Heart left ventricle (tissue), 16 donors: ENCODE measurements at regions not wholly inside any gene's neighbourhood (a gene's known extent, or its start where the extent isn't known, plus 50 kb on each side); places are given as distances from the start of the nearest gene placed in this dataset.

Experiments
- ATAC-seq, 4 donors: fragments of 200-7000 bp; cut with Tn5 transposase; one replicate each; pipeline ENCODE4 v1.9.1; 2020 to 2022; ENCODE audit warnings: moderate library complexity in 4 of 4, mild to moderate bottlenecking in 3 of 4, moderate number of reproducible peaks in 1 of 4
- DNase-seq, 5 donors: peaks; one replicate each; pipeline ENCODE4 v3.0.0-alpha.2; 2020
- H3K27ac ChIP-seq, 12 donors: fragments of 200-600 bp; sonication (generic) in 4 of 12; one replicate each; pipeline versions ENCODE4 v1.5.0 to v1.8.0; 2016 to 2022; ENCODE audit warnings: mild to moderate bottlenecking in 2 of 12
- H3K27me3 ChIP-seq, 9 donors: fragments of 200-600 bp; sonication (generic) in 2 of 9; one replicate each; pipeline versions ENCODE4 v1.5.1 to v1.8.0; 2016 to 2022; ENCODE audit warnings: mild to moderate bottlenecking in 3 of 9
- H3K36me3 ChIP-seq, 9 donors: fragments of 200-600 bp; sonication (generic) in 2 of 9; one replicate each; pipeline versions ENCODE4 v1.5.0 to v1.8.0; 2018 to 2022; ENCODE audit warnings: mild to moderate bottlenecking in 2 of 9
- H3K4me1 ChIP-seq, 12 donors: fragments of 200-600 bp; sonication (generic) in 4 of 12; one replicate each; pipeline versions ENCODE4 v1.5.0 to v1.8.0; 2016 to 2022; ENCODE audit warnings: mild to moderate bottlenecking in 3 of 12
- H3K4me3 ChIP-seq, 12 donors: fragments of 200-600 bp; sonication (generic) in 4 of 12; one replicate each; pipeline versions ENCODE4 v1.5.0 to v1.8.0; 2017 to 2022; ENCODE audit warnings: mild to moderate bottlenecking in 9 of 12, moderate library complexity in 4 of 12
- H3K9me3 ChIP-seq, 12 donors: fragments of 200-600 bp; sonication (generic) in 4 of 12; one replicate each; pipeline versions ENCODE4 v1.5.0 to v1.8.0; 2016 to 2022; ENCODE audit warnings: mild to moderate bottlenecking in 1 of 12
- POLR2A ChIP-seq, 2 donors: fragments of 450-650 bp; IDR thresholded peaks; one replicate each; pipeline ENCODE4 v1.6.1; 2017; ENCODE audit warnings: antibody characterized with exemption in 2 of 2, mild to moderate bottlenecking in 2 of 2, moderate library complexity in 2 of 2
- WGBS, 4 donors: extraction: QIAGEN DNeasy Blood & Tissue Kit in 2 of 4; methylation state at CpG; one replicate each; pipeline versions ENCODE4 v1.1.5 to v1.1.7; 2013 to 2018; 5-methylcytosine and 5-hydroxymethylcytosine counted together
- intact Hi-C, 10 donors: fragments of 100-400 bp; cut with DNase I; formaldehyde crosslinking; loops; one replicate each; pipeline versions ENCODE4 v1.11.1 to v1.14.2; 2022
- TF ChIP-seq, protein P1 (sequence below), 12 donors: fragments of 200-600 bp; sonication (generic) in 4 of 12; IDR thresholded peaks; one replicate each; pipeline versions ENCODE4 v1.5.0 to v1.8.0; 2018 to 2022; ENCODE audit warnings: antibody characterized with exemption in 12 of 12, mild to moderate bottlenecking in 5 of 12
- donor health status: ischemic (EF 13 %, LVEDD 7.1; RV severe dilation, severe dysfunction).
- donor health status: healthy with polysubstance abuse.
- donor health status: DM: no; HTN: yes; CAD: no.
- donor health status: DM: no; HTN: no; CAD: no.
- donor health status: ischemic (EF 25% LVEDD 6.9; RV normal size, moderate dysfunction).
- donor health status: ischemic (EF 25% LVEDD 5.7; RV mildly dilated, moderate dysfunction).
- donor health status: healthy.
- donor health status: DM: yes; HTN: yes; CAD: no.
- donor health status: ischemic (EF 35%, LVEDD 5.7; RV mildly dilated, moderate dysfunction).
- donor health status: nonischemic (EF 11% LVEDD 7.7; RV severe dilation, severe dysfunction).
- donor health status: DM: yes; HTN: yes; CAD: no.
- donor health status: PGD.
- donor health status: ischemic (EF 29% LVEDD 5.4; RV normal size, mild dysfunction).
- donor health status: nonischemic (EF 23%, LVEDD 6.1; RV moderate dilation, normal function).

- Histone ChIP-seq H3K27ac (peak overlapping the region in 7 of 12 donors; percentile 1 to 76 (median 41)), H3K36me3 (no peaks in the 10 kb centered on the region), H3K4me1 (peaks cover 0 to 40% (median 3%) of the 10 kb centered on the region in 12 donors), H3K4me3 (no peak overlapping the region), H3K9me3 (peaks cover 0 to 5% (median 0%) of the 10 kb centered on the region in 12 donors), H3K27me3 (no peaks in the 10 kb centered on the region)
- intact Hi-C loops = loop anchor here in 1 of 10 donors (5.0 kb wide), 1 partner anchor 46 kb away; no protein-coding TSS in a partner anchor
- TF ChIP-seq POLR2A (IDR thresholded peaks at IDR 0.05) = no peak
- TF ChIP-seq, protein P1, sequence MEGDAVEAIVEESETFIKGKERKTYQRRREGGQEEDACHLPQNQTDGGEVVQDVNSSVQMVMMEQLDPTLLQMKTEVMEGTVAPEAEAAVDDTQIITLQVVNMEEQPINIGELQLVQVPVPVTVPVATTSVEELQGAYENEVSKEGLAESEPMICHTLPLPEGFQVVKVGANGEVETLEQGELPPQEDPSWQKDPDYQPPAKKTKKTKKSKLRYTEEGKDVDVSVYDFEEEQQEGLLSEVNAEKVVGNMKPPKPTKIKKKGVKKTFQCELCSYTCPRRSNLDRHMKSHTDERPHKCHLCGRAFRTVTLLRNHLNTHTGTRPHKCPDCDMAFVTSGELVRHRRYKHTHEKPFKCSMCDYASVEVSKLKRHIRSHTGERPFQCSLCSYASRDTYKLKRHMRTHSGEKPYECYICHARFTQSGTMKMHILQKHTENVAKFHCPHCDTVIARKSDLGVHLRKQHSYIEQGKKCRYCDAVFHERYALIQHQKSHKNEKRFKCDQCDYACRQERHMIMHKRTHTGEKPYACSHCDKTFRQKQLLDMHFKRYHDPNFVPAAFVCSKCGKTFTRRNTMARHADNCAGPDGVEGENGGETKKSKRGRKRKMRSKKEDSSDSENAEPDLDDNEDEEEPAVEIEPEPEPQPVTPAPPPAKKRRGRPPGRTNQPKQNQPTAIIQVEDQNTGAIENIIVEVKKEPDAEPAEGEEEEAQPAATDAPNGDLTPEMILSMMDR (IDR thresholded peaks at IDR 0.05) = no peak
- ATAC-seq (no peak), DNase-seq (no peak)
- 73 to 87% (median 81%) methylated on average over 1 of the region's 1 CpG for WGBS, 4 donors
Measured at GRCh38 chr4:155616117-155616516, 50.5 kb upstream of the GUCY1A1 start.

DNA sequence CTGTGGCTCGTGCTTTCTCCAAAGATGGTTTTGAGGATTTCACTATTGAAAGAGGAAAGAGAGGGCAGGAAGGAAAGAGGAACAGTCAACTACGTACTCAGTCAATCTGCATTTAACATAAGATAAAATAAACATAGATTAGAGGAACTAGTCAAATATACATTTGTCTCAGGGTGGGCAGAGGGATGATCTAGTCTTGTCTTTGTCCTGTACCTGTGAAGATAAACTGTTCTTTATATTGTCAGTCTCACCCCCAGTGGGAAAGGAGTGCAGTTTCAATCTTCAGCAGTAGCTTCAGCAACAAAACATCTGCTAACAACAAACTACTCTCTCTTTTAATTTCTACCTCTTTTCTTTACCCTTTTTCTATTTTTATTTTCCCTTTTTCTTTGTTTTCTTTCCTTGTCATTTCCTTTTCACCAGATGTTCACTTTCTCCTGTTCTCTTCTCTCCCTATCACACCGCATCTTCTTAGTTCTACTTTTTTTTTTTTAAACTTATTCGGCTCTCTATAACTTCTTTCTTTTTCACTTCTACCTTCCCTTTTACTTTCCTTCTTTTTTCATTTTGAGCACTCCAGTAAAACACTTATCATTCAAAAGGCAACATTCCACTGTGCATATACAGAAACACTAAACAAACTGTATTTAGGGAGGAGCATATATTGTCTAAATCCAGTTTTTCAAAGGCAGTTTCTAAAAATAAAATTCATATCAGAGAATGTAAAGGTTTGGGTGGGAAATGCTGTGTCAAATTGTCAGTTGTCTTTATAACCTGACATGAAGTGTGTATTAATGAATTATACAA is 51.4 kb upstream of the GUCY1A1 start:
- H3K4me3 ChIP-seq = peak overlapping the region in 1 of 12 donors; percentile 7
- no peak for ATAC-seq
- intact Hi-C loops = loop anchor here in 1 of 10 donors (5.0 kb wide), 1 partner anchor 47 kb away; no protein-coding TSS in a partner anchor

GRCh38 chr4:155614111-155614762 is 52.4 kb upstream of the GUCY1A1 start:
- H3K4me3 ChIP-seq = no peak overlapping the region
- H3K4me1 ChIP-seq = peaks cover 0 to 40% (median 3%) of the 10 kb centered on the region in 12 donors
- H3K27ac ChIP-seq = peak overlapping the region in 1 of 12 donors; percentile 50
- WGBS, 4 donors = 91 to 99% (median 94%) methylated on average over 1 of the region's 1 CpG
- no peaks in the 10 kb centered on the region for H3K27me3 ChIP-seq
- no peak for DNase-seq
- intact Hi-C loops = no loop called here
- no peak for TF ChIP-seq POLR2A (IDR thresholded peaks at IDR 0.05)
- TF ChIP-seq, protein P1 (IDR thresholded peaks at IDR 0.05) = no peak
- ATAC-seq = no peak
- H3K36me3 ChIP-seq = no peaks in the 10 kb centered on the region
- peaks cover 0 to 5% (median 0%) of the 10 kb centered on the region in 12 donors for H3K9me3 ChIP-seq

More for the DNA sequence above, 51.4 kb upstream of the GUCY1A1 start:
- H3K9me3 ChIP-seq = peaks cover 0 to 5% (median 0%) of the 10 kb centered on the region in 12 donors
- H3K27me3 ChIP-seq = no peaks in the 10 kb centered on the region
- peaks cover 0 to 40% (median 3%) of the 10 kb centered on the region in 12 donors for H3K4me1 ChIP-seq
- TF ChIP-seq, protein P1 (IDR thresholded peaks at IDR 0.05) = no peak
- TF ChIP-seq POLR2A (IDR thresholded peaks at IDR 0.05) = no peak
- 61 to 71% (median 67%) methylated on average over 4 of the region's 4 CpGs for WGBS, 4 donors
- peak overlapping the region in 10 of 12 donors; percentile 1 to 76 (median 36) for H3K27ac ChIP-seq
- no peaks in the 10 kb centered on the region for H3K36me3 ChIP-seq
- no peak for DNase-seq

- DNase-seq (no peak), ATAC-seq (peak in 1 of 4 donors; percentile 31)
- 60 to 74% (median 70%) methylated on average over 2 of the region's 2 CpGs for WGBS, 4 donors
Measured at GRCh38 chr4:155612074-155612473, 54.6 kb upstream of the GUCY1A1 start.

More at GRCh38 chr4:155612074-155612473, 54.6 kb upstream of the GUCY1A1 start:
- Histone ChIP-seq H3K27ac (no peak overlapping the region), H3K9me3 (peaks cover 0 to 5% (median 0%) of the 10 kb centered on the region in 12 donors), H3K36me3 (no peaks in the 10 kb centered on the region), H3K4me1 (peaks cover 0 to 35% (median 3%) of the 10 kb centered on the region in 12 donors), H3K27me3 (no peaks in the 10 kb centered on the region), H3K4me3 (no peak overlapping the region)
- TF ChIP-seq POLR2A (IDR thresholded peaks at IDR 0.05) = no peak
- TF ChIP-seq, protein P1 (IDR thresholded peaks at IDR 0.05) = no peak
- intact Hi-C loops = no loop called here
